ENCODE measurements at regions not wholly inside any gene's neighbourhood (a gene's known extent, or its start where the extent isn't known, plus 50 kb on each side); places are given as distances from the start of the nearest gene placed in this dataset.

GRCh38 chr14:87082917-87083316 lies 910.1 kb downstream of the GALC start:
- peaks cover 15% of the 10 kb centered on the region for H3K4me1 Mint-ChIP-seq

GRCh38 chr14:87081004-87081403 lies 912.0 kb downstream of the GALC start:
- Mint-ChIP-seq H3K27ac (no peak overlapping the region), H3K4me3 (no peak overlapping the region), H3K27me3 (ENCODE audit: insufficient read depth) (no peaks in the 10 kb centered on the region), H3K36me3 (ENCODE audit: low read depth) (no peaks in the 10 kb centered on the region), H3K9me3 (no peaks in the 10 kb centered on the region), H3K4me1 (peaks cover 3% of the 10 kb centered on the region)
- Histone ChIP-seq H3K36me3 (ENCODE audit: control insufficient read depth, insufficient read depth, low read length) (no peaks in the 10 kb centered on the region), H3K9ac (ENCODE audit: extremely low read depth, low read length, poor library complexity, severe bottlenecking) (no peak overlapping the region), H3K4me3 (ENCODE audit: low read length) (no peak overlapping the region), H3K27ac (ENCODE audit: low read depth, low read length) (no peak overlapping the region), H3K27me3 (ENCODE audit: control insufficient read depth, insufficient read depth, low read length, poor library complexity, severe bottlenecking) (no peaks in the 10 kb centered on the region), H3K9me3 (ENCODE audit: control insufficient read depth, low read length) (no peaks in the 10 kb centered on the region), H3K4me1 (ENCODE audit: control insufficient read depth, insufficient read depth, low read length) (no peaks in the 10 kb centered on the region)
- TF ChIP-seq CTCF (conservative IDR thresholded peaks at IDR 0.05), result peak; percentile 59
- no peak for DNase-seq
- WGBS, 2 experiments (ENCODE audit: insufficient coverage in 1 of 2, insufficient read length in 1 of 2), result 81 to 86% methylated on average over 4 to 6 of the region's 6 CpGs

More at GRCh38 chr14:87082917-87083316, 910.1 kb downstream of the GALC start:
- Histone ChIP-seq H3K4me3 (ENCODE audit: low read length) (no peak overlapping the region), H3K36me3 (ENCODE audit: control insufficient read depth, insufficient read depth, low read length) (no peaks in the 10 kb centered on the region), H3K4me1 (ENCODE audit: control insufficient read depth, insufficient read depth, low read length) (no peaks in the 10 kb centered on the region), H3K9me3 (ENCODE audit: control insufficient read depth, low read length) (no peaks in the 10 kb centered on the region), H3K27me3 (ENCODE audit: control insufficient read depth, insufficient read depth, low read length, poor library complexity, severe bottlenecking) (no peaks in the 10 kb centered on the region), H3K9ac (ENCODE audit: extremely low read depth, low read length, poor library complexity, severe bottlenecking) (no peak overlapping the region), H3K27ac (ENCODE audit: low read depth, low read length) (no peak overlapping the region)
- TF ChIP-seq CTCF (conservative IDR thresholded peaks at IDR 0.05), result no peak
- H3K27ac Mint-ChIP-seq, result no peak overlapping the region
- H3K36me3 Mint-ChIP-seq (ENCODE audit: low read depth), result no peaks in the 10 kb centered on the region
- H3K9me3 Mint-ChIP-seq, result no peaks in the 10 kb centered on the region
- H3K4me3 Mint-ChIP-seq, result no peak overlapping the region
- H3K27me3 Mint-ChIP-seq (ENCODE audit: insufficient read depth), result no peaks in the 10 kb centered on the region
- no peak for DNase-seq

- Mint-ChIP-seq H3K4me3 (no peak overlapping the region), H3K9me3 (no peaks in the 10 kb centered on the region), H3K27me3 (ENCODE audit: insufficient read depth) (no peaks in the 10 kb centered on the region), H3K36me3 (ENCODE audit: low read depth) (no peaks in the 10 kb centered on the region), H3K4me1 (peaks cover 1% of the 10 kb centered on the region), H3K27ac (no peak overlapping the region)
- no peak for TF ChIP-seq CTCF (conservative IDR thresholded peaks at IDR 0.05)
- Histone ChIP-seq H3K27ac (ENCODE audit: low read depth, low read length) (no peak overlapping the region), H3K36me3 (ENCODE audit: control insufficient read depth, insufficient read depth, low read length) (no peaks in the 10 kb centered on the region), H3K9me3 (ENCODE audit: control insufficient read depth, low read length) (no peaks in the 10 kb centered on the region), H3K27me3 (ENCODE audit: control insufficient read depth, insufficient read depth, low read length, poor library complexity, severe bottlenecking) (no peaks in the 10 kb centered on the region), H3K4me3 (ENCODE audit: low read length) (no peak overlapping the region), H3K4me1 (ENCODE audit: control insufficient read depth, insufficient read depth, low read length) (no peaks in the 10 kb centered on the region), H3K9ac (ENCODE audit: extremely low read depth, low read length, poor library complexity, severe bottlenecking) (no peak overlapping the region)
- WGBS, 2 experiments (ENCODE audit: insufficient coverage in 1 of 2, insufficient read length in 1 of 2), result 86 to 92% methylated on average over 7 of the region's 7 CpGs
- DNase-seq, result no peak
Observed at GRCh38 chr14:87080146-87080545, 912.8 kb downstream of the GALC start.

All from endodermal cell (in vitro differentiated cells).